ENCODE measurements at regions not wholly inside any gene's neighbourhood (a gene's known extent, or its start where the extent isn't known, plus 50 kb on each side); places are given as distances from the start of the nearest gene placed in this dataset.

DNA sequence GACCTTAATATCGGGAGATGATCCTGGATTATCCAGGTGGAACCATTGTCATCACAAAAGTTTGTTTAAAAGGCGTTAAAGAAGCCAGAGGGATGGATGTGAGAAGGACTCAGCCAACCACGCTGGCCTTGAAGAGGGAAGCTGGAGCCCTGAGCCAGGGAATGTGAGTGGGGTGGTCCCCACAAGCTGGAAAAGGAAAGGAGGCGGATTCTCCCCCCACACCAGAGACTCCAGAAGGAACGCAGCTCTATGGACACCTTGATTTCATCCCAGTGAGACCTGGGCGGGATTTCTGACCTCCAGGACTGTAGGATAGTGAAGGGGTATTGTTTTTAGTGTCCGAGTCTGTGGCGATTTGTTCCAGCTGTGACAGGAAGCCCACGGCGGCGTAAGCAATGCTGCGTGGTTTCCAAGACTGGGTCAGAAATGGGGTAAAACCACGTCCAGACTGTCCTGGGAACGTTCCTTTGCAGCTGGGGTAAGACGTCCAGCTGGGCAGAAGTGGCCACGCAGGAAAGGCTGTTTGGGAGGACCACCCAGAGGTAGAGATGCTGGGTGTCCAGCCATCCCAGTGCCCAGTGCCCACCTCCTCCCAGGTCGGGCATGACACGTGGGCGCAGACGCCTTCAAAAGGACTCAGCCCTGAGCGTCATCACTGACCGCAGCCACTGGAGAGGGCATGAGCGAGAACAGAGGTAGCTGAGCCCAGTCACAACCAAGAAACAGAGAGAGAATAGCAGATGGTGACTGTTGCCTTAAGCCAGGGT is 125.4 kb upstream of the USP29 start:
- H2AK5ac ChIP-seq (ENCODE audit: low read depth, low read length), result no peak overlapping the region
- no peak for DNase-seq (ENCODE audit: low spot score)
- H3K4me3 ChIP-seq (ENCODE audit: low read length in 2 of 2), result no peak overlapping the region
- no peak overlapping the region for H4K8ac ChIP-seq (ENCODE audit: low read depth, low read length)
- no peaks in the 10 kb centered on the region for H3K36me3 ChIP-seq (replicated peaks in 1 of 2; ENCODE audit: control insufficient read depth in 2 of 2, insufficient read depth in 2 of 2, low read length in 2 of 2)
- H3K23ac ChIP-seq (ENCODE audit: low read depth, low read length, poor library complexity), result no peak overlapping the region
- no CpG with 5 or more reads among the region's 23 CpGs for WGBS, 2 donors (ENCODE audit: extremely low coverage in 2 of 2, insufficient read length in 2 of 2, insufficient replicate concordance in 1 of 2)
- H3K4me1 ChIP-seq (ENCODE audit: control insufficient read depth in 2 of 2, insufficient read depth in 1 of 2, low read depth in 1 of 2, low read length in 2 of 2), result peaks cover 0 to 4% of the 10 kb centered on the region in 2 donors
- no peak overlapping the region for H3K9ac ChIP-seq (ENCODE audit: low read depth, low read length, poor library complexity)
- H4K91ac ChIP-seq (ENCODE audit: low read depth, low read length, poor library complexity), result no peak overlapping the region
- H3K4me2 ChIP-seq (ENCODE audit: insufficient read depth, low read length, poor library complexity, severe bottlenecking), result no peak overlapping the region
- H3K27me3 ChIP-seq (ENCODE audit: control insufficient read depth in 3 of 3, insufficient read depth in 3 of 3, low read depth in 1 of 3, low read length in 3 of 3), result no peaks in the 10 kb centered on the region
- H2BK5ac ChIP-seq (ENCODE audit: low read length), result no peak overlapping the region
- H2AFZ ChIP-seq (ENCODE audit: low read length), result no peak overlapping the region
- no peak overlapping the region for H2BK12ac ChIP-seq (ENCODE audit: low read length)
- no peak overlapping the region for H2BK15ac ChIP-seq (ENCODE audit: low read length)
- no peak overlapping the region for H3K4ac ChIP-seq (ENCODE audit: low read length)
- no peak overlapping the region for H3K14ac ChIP-seq (ENCODE audit: low read length)
- peak overlapping the region; percentile 20 for H3K18ac ChIP-seq (ENCODE audit: low read length)
- H2BK120ac ChIP-seq (ENCODE audit: low read depth, low read length), result no peak overlapping the region
- H3K27ac ChIP-seq (replicated peaks; ENCODE audit: low read length), result no peak overlapping the region
- H3K79me1 ChIP-seq (ENCODE audit: low read depth, low read length), result no peaks in the 10 kb centered on the region
- peaks cover 16 to 18% of the 10 kb centered on the region in 2 donors for H3K9me3 ChIP-seq (replicated peaks in 1 of 2; ENCODE audit: control insufficient read depth in 2 of 2, insufficient read depth in 1 of 2, low read depth in 1 of 2, low read length in 2 of 2)

- Histone ChIP-seq H2AFZ (ENCODE audit: low read length) (peak overlapping the region; percentile 73), H3K27me3 (ENCODE audit: control insufficient read depth in 3 of 3, insufficient read depth in 3 of 3, low read depth in 1 of 3, low read length in 3 of 3) (no peaks in the 10 kb centered on the region), H3K4me3 (ENCODE audit: low read length in 2 of 2) (no peak overlapping the region), H3K9ac (ENCODE audit: low read depth, low read length, poor library complexity) (no peak overlapping the region), H2BK15ac (ENCODE audit: low read length) (no peak overlapping the region), H2BK5ac (ENCODE audit: low read length) (no peak overlapping the region), H2BK120ac (ENCODE audit: low read depth, low read length) (no peak overlapping the region), H3K79me1 (ENCODE audit: low read depth, low read length) (no peaks in the 10 kb centered on the region), H3K18ac (ENCODE audit: low read length) (no peak overlapping the region), H3K36me3 (replicated peaks in 1 of 2; ENCODE audit: control insufficient read depth in 2 of 2, insufficient read depth in 2 of 2, low read length in 2 of 2) (no peaks in the 10 kb centered on the region), H3K27ac (replicated peaks; ENCODE audit: low read length) (no peak overlapping the region), H2BK12ac (ENCODE audit: low read length) (no peak overlapping the region), H3K4ac (ENCODE audit: low read length) (no peak overlapping the region), H3K4me1 (ENCODE audit: control insufficient read depth in 2 of 2, insufficient read depth in 1 of 2, low read depth in 1 of 2, low read length in 2 of 2) (peaks cover 0 to 4% of the 10 kb centered on the region in 2 donors), H3K4me2 (ENCODE audit: insufficient read depth, low read length, poor library complexity, severe bottlenecking) (no peak overlapping the region), H3K9me3 (replicated peaks in 1 of 2; ENCODE audit: control insufficient read depth in 2 of 2, insufficient read depth in 1 of 2, low read depth in 1 of 2, low read length in 2 of 2) (peaks cover 16% of the 10 kb centered on the region in 2 donors), H3K14ac (ENCODE audit: low read length) (no peak overlapping the region), H4K8ac (ENCODE audit: low read depth, low read length) (no peak overlapping the region), H3K23ac (ENCODE audit: low read depth, low read length, poor library complexity) (no peak overlapping the region), H4K91ac (ENCODE audit: low read depth, low read length, poor library complexity) (no peak overlapping the region), H2AK5ac (ENCODE audit: low read depth, low read length) (no peak overlapping the region)
- DNase-seq (ENCODE audit: low spot score), result no peak
- no CpG with 5 or more reads among the region's 9 CpGs for WGBS, 2 donors (ENCODE audit: extremely low coverage in 2 of 2, insufficient read length in 2 of 2, insufficient replicate concordance in 1 of 2)
These were observed 124.5 kb upstream of the USP29 start for GRCh38 chr19:56995303-56995702.

DNA sequence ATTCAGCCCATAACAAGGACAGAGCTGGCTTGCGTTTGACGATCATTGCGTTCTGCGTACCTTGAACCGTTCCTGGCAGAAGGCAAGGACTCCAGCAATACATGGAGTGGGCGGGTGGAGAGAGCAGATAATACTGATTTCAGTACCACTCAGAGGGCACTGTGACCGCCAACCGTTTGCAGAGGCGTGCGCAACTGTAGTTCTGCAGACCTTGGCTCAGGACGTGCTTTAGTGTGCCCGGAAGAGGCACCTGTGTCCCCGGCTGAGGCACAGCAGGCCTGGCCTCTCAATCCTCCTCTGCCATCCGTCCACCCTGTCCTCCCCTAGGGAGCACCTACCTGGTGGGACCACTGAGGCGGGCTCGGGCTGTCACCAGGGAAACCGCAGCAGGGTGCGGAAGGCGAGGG is 117.6 kb upstream of the USP29 start:
- no peak overlapping the region for H3K4ac ChIP-seq (ENCODE audit: low read length)
- no CpG with 5 or more reads among the region's 19 CpGs for WGBS, 2 donors (ENCODE audit: extremely low coverage in 2 of 2, insufficient read length in 2 of 2, insufficient replicate concordance in 1 of 2)
- H3K79me1 ChIP-seq (ENCODE audit: low read depth, low read length), result no peaks in the 10 kb centered on the region
- H3K36me3 ChIP-seq (replicated peaks in 1 of 2; ENCODE audit: control insufficient read depth in 2 of 2, insufficient read depth in 2 of 2, low read length in 2 of 2), result no peaks in the 10 kb centered on the region
- no peak overlapping the region for H4K8ac ChIP-seq (ENCODE audit: low read depth, low read length)
- H3K9ac ChIP-seq (ENCODE audit: low read depth, low read length, poor library complexity), result no peak overlapping the region
- H2AK5ac ChIP-seq (ENCODE audit: low read depth, low read length), result no peak overlapping the region
- no peak overlapping the region for H3K23ac ChIP-seq (ENCODE audit: low read depth, low read length, poor library complexity)
- no peak overlapping the region for H3K14ac ChIP-seq (ENCODE audit: low read length)
- no peak overlapping the region for H3K18ac ChIP-seq (ENCODE audit: low read length)
- H3K27ac ChIP-seq (replicated peaks; ENCODE audit: low read length), result no peak overlapping the region
- no peak overlapping the region for H2BK5ac ChIP-seq (ENCODE audit: low read length)
- H3K4me3 ChIP-seq (ENCODE audit: low read length in 2 of 2), result peak overlapping the region in 1 of 2 donors; percentile 26
- peaks cover 0 to 3% (median 0%) of the 10 kb centered on the region in 3 experiments for H3K27me3 ChIP-seq (ENCODE audit: control insufficient read depth in 3 of 3, insufficient read depth in 3 of 3, low read depth in 1 of 3, low read length in 3 of 3)
- no peak overlapping the region for H2BK120ac ChIP-seq (ENCODE audit: low read depth, low read length)
- no peak for DNase-seq (ENCODE audit: low spot score)
- peaks cover 10 to 18% of the 10 kb centered on the region in 2 donors for H3K9me3 ChIP-seq (replicated peaks in 1 of 2; ENCODE audit: control insufficient read depth in 2 of 2, insufficient read depth in 1 of 2, low read depth in 1 of 2, low read length in 2 of 2)
- H2BK12ac ChIP-seq (ENCODE audit: low read length), result no peak overlapping the region
- no peaks in the 10 kb centered on the region for H3K4me1 ChIP-seq (ENCODE audit: control insufficient read depth in 2 of 2, insufficient read depth in 1 of 2, low read depth in 1 of 2, low read length in 2 of 2)
- no peak overlapping the region for H3K4me2 ChIP-seq (ENCODE audit: insufficient read depth, low read length, poor library complexity, severe bottlenecking)
- no peak overlapping the region for H2BK15ac ChIP-seq (ENCODE audit: low read length)
- no peak overlapping the region for H4K91ac ChIP-seq (ENCODE audit: low read depth, low read length, poor library complexity)
- H2AFZ ChIP-seq (ENCODE audit: low read length), result no peak overlapping the region

- Histone ChIP-seq H3K4me2 (ENCODE audit: insufficient read depth, low read length, poor library complexity, severe bottlenecking) (no peak overlapping the region), H3K79me1 (ENCODE audit: low read depth, low read length) (no peaks in the 10 kb centered on the region), H2AK5ac (ENCODE audit: low read depth, low read length) (no peak overlapping the region), H3K23ac (ENCODE audit: low read depth, low read length, poor library complexity) (no peak overlapping the region), H3K4ac (ENCODE audit: low read length) (no peak overlapping the region), H2BK120ac (ENCODE audit: low read depth, low read length) (no peak overlapping the region), H2AFZ (ENCODE audit: low read length) (no peak overlapping the region), H3K27ac (replicated peaks; ENCODE audit: low read length) (no peak overlapping the region), H3K9me3 (replicated peaks in 1 of 2; ENCODE audit: control insufficient read depth in 2 of 2, insufficient read depth in 1 of 2, low read depth in 1 of 2, low read length in 2 of 2) (peaks cover 10 to 20% of the 10 kb centered on the region in 2 donors), H2BK5ac (ENCODE audit: low read length) (no peak overlapping the region), H2BK15ac (ENCODE audit: low read length) (no peak overlapping the region), H3K4me1 (ENCODE audit: control insufficient read depth in 2 of 2, insufficient read depth in 1 of 2, low read depth in 1 of 2, low read length in 2 of 2) (no peaks in the 10 kb centered on the region), H3K36me3 (replicated peaks in 1 of 2; ENCODE audit: control insufficient read depth in 2 of 2, insufficient read depth in 2 of 2, low read length in 2 of 2) (no peaks in the 10 kb centered on the region), H2BK12ac (ENCODE audit: low read length) (no peak overlapping the region), H3K18ac (ENCODE audit: low read length) (no peak overlapping the region), H3K27me3 (ENCODE audit: control insufficient read depth in 3 of 3, insufficient read depth in 3 of 3, low read depth in 1 of 3, low read length in 3 of 3) (peaks cover 0 to 3% (median 0%) of the 10 kb centered on the region in 3 experiments), H3K9ac (ENCODE audit: low read depth, low read length, poor library complexity) (no peak overlapping the region), H3K14ac (ENCODE audit: low read length) (no peak overlapping the region), H4K8ac (ENCODE audit: low read depth, low read length) (no peak overlapping the region), H4K91ac (ENCODE audit: low read depth, low read length, poor library complexity) (no peak overlapping the region), H3K4me3 (ENCODE audit: low read length in 2 of 2) (no peak overlapping the region)
- WGBS, 2 donors (ENCODE audit: extremely low coverage in 2 of 2, insufficient read length in 2 of 2, insufficient replicate concordance in 1 of 2), result no CpG with 5 or more reads among the region's 15 CpGs
- no peak for DNase-seq (ENCODE audit: low spot score)
These were observed 117.1 kb upstream of the USP29 start for GRCh38 chr19:57002710-57003109.
